Fibroblast of skin of scalp (primary cell): ENCODE measurements at regions not wholly inside any gene's neighbourhood (a gene's known extent, or its start where the extent isn't known, plus 50 kb on each side); places are given as distances from the start of the nearest gene placed in this dataset.
"Not testable (repeated sequence)": the region's sequence is repeated elsewhere in the genome, so short reads cannot be mapped to it uniquely, and the experiment has no call there.

ENCODE experiments used
- DNase-seq: peaks from one replicate; pipeline ENCODE4 v3.0.0-alpha.2; 2013

- no peak for DNase-seq
Measured at GRCh38 chr12:131274906-131275305, 321.2 kb downstream of the ADGRD1 start.

GRCh38 chr12:131275824-131276223 is 322.1 kb downstream of the ADGRD1 start:
- DNase-seq: no peak

- DNase-seq: no peak
Measured at GRCh38 chr12:131276501-131277185, 322.9 kb downstream of the ADGRD1 start.

GRCh38 chr12:131277186-131278091 is 323.7 kb downstream of the ADGRD1 start:
- DNase-seq: not testable (repeated sequence)

GRCh38 chr12:131278451-131279115 is 324.9 kb downstream of the ADGRD1 start:
- DNase-seq: not testable (repeated sequence)

- DNase-seq: no peak
Measured at GRCh38 chr12:131279281-131279921, 325.7 kb downstream of the ADGRD1 start.

GRCh38 chr12:131280426-131280825 is 326.7 kb downstream of the ADGRD1 start:
- DNase-seq: no peak

GRCh38 chr12:131281016-131281415 is 327.3 kb downstream of the ADGRD1 start:
- no peak for DNase-seq

GRCh38 chr12:131282292-131283080 is 328.8 kb downstream of the ADGRD1 start:
- no peak for DNase-seq

- no peak for DNase-seq
Measured at GRCh38 chr12:131283191-131283861, 329.6 kb downstream of the ADGRD1 start.

GRCh38 chr12:131283862-131284825 is 330.4 kb downstream of the ADGRD1 start:
- not testable (repeated sequence) for DNase-seq

- DNase-seq: peak; percentile 7
Measured at GRCh38 chr12:131284954-131285904, 331.5 kb downstream of the ADGRD1 start.

- not testable (repeated sequence) for DNase-seq
Measured at GRCh38 chr12:131285905-131286295, 332.2 kb downstream of the ADGRD1 start.

- DNase-seq: not testable (repeated sequence)
Measured at GRCh38 chr12:131286301-131286700, 332.6 kb downstream of the ADGRD1 start.

GRCh38 chr12:131287015-131287937 is 333.6 kb downstream of the ADGRD1 start:
- no peak for DNase-seq

GRCh38 chr12:131287938-131288764 is 334.4 kb downstream of the ADGRD1 start:
- no peak for DNase-seq
